Testis (tissue), 2 donors: ENCODE measurements at regions not wholly inside any gene's neighbourhood (a gene's known extent, or its start where the extent isn't known, plus 50 kb on each side); places are given as distances from the start of the nearest gene placed in this dataset.

ENCODE experiments used
- DNase-seq: peaks from one replicate; pipeline ENCODE4 v3.0.0-alpha.2; 2019
- H3K27ac ChIP-seq, 2 donors: fragments of 200-600 bp; sonication (generic); one replicate each; pipeline ENCODE4 v1.5.1; 2019
- H3K27me3 ChIP-seq: fragments of 200-600 bp; sonication (generic); one replicate; pipeline ENCODE4 v1.5.1; 2019
- H3K36me3 ChIP-seq: fragments of 200-600 bp; sonication (generic); one replicate; pipeline ENCODE4 v1.5.1; 2017; ENCODE audit warnings: low read depth; ENCODE audit errors: missing control alignments
- H3K4me1 ChIP-seq: fragments of 200-600 bp; sonication (generic); one replicate; pipeline ENCODE4 v1.5.1; 2019
- H3K4me3 ChIP-seq, 2 donors: fragments of 200-600 bp; sonication (generic); one replicate each; pipeline ENCODE4 v1.5.1; 2017 to 2019
- H3K9me3 ChIP-seq: fragments of 200-600 bp; sonication (generic); one replicate; pipeline ENCODE4 v1.5.1; 2017
- CTCF ChIP-seq, 3 experiments: fragments of 450-650 bp in 2 of 3; fragments of 200-600 bp in 1 of 3; sonication (generic) in 1 of 3; IDR thresholded peaks; one replicate each; pipeline ENCODE4 v1.5.1; 2016 to 2019; ENCODE audit warnings: antibody characterized with exemption in 3 of 3, mild to moderate bottlenecking in 2 of 3, moderate library complexity in 1 of 3
- POLR2A ChIP-seq: fragments of 450-650 bp; IDR thresholded peaks from one replicate; pipeline ENCODE4 v1.6.1; 2017; ENCODE audit warnings: antibody characterized with exemption, mild to moderate bottlenecking, moderate library complexity
- WGBS, 2 donors: methylation state at CpG; one replicate each; pipeline ENCODE4 v1.1.5; 2018; 5-methylcytosine and 5-hydroxymethylcytosine counted together
- intact Hi-C: fragments of 100-400 bp; cut with DNase I; formaldehyde crosslinking; loops from one replicate; pipeline ENCODE4 v1.15.1; 2023; ENCODE audit warnings: low total_unique reads

GRCh38 chr5:57791875-57792274 lies 309.3 kb upstream of the ACTBL2 start:
- no peaks in the 10 kb centered on the region for H3K36me3 ChIP-seq
- intact Hi-C loops = no loop called here
- H3K27me3 ChIP-seq = no peaks in the 10 kb centered on the region
- DNase-seq = no peak
- TF ChIP-seq CTCF (IDR thresholded peaks at IDR 0.05) (no peak), POLR2A (no peak)
- H3K9me3 ChIP-seq = no peaks in the 10 kb centered on the region
- no peak overlapping the region for H3K27ac ChIP-seq
- H3K4me3 ChIP-seq = no peak overlapping the region
- H3K4me1 ChIP-seq = no peaks in the 10 kb centered on the region
- WGBS, 2 donors = 91 to 92% methylated on average over 1 of the region's 1 CpG

GRCh38 chr5:57785946-57786345 lies 303.3 kb upstream of the ACTBL2 start:
- intact Hi-C loops = loop anchor here (10.0 kb wide), 1 partner anchor 281 kb away; no protein-coding TSS in a partner anchor
- DNase-seq = no peak
- H3K9me3 ChIP-seq = no peaks in the 10 kb centered on the region
- H3K27ac ChIP-seq = no peak overlapping the region
- WGBS, 2 donors = 88 to 91% methylated on average over 2 of the region's 2 CpGs
- TF ChIP-seq POLR2A (no peak), CTCF (IDR thresholded peaks at IDR 0.05) (no peak)
- H3K36me3 ChIP-seq = no peaks in the 10 kb centered on the region
- no peaks in the 10 kb centered on the region for H3K27me3 ChIP-seq
- no peaks in the 10 kb centered on the region for H3K4me1 ChIP-seq
- no peak overlapping the region for H3K4me3 ChIP-seq

- H3K27me3 ChIP-seq = no peaks in the 10 kb centered on the region
- H3K4me3 ChIP-seq = peak overlapping the region in 1 of 2 donors; percentile 8
- WGBS, 2 donors = 52 to 53% methylated on average over 3 of the region's 3 CpGs
- TF ChIP-seq POLR2A (no peak), CTCF (IDR thresholded peaks at IDR 0.05) (no peak)
- H3K36me3 ChIP-seq = no peaks in the 10 kb centered on the region
- intact Hi-C loops = loop anchor here (5.0 to 10.0 kb wide), 3 partner anchors 279 to 678 kb away; partner anchors contain the start of gene PLK2
- no peaks in the 10 kb centered on the region for H3K4me1 ChIP-seq
- DNase-seq = no peak
- H3K9me3 ChIP-seq = no peaks in the 10 kb centered on the region
- no peak overlapping the region for H3K27ac ChIP-seq
Observed at GRCh38 chr5:57784121-57784520, 301.5 kb upstream of the ACTBL2 start.

- H3K4me3 ChIP-seq = peak overlapping the region in 1 of 2 donors; percentile 8
- TF ChIP-seq POLR2A (no peak), CTCF (IDR thresholded peaks at IDR 0.05) (no peak)
- H3K36me3 ChIP-seq = no peaks in the 10 kb centered on the region
- intact Hi-C loops = loop anchor here (5.0 to 10.0 kb wide), 3 partner anchors 279 to 679 kb away; partner anchors contain the start of gene PLK2
- no peaks in the 10 kb centered on the region for H3K4me1 ChIP-seq
- 45 to 50% methylated on average over 2 of the region's 2 CpGs for WGBS, 2 donors
- no peaks in the 10 kb centered on the region for H3K27me3 ChIP-seq
- no peaks in the 10 kb centered on the region for H3K9me3 ChIP-seq
- no peak for DNase-seq
- no peak overlapping the region for H3K27ac ChIP-seq
Observed at GRCh38 chr5:57783693-57784092, 301.1 kb upstream of the ACTBL2 start.

GRCh38 chr5:57780961-57781325 lies 298.3 kb upstream of the ACTBL2 start:
- intact Hi-C loops = loop anchor here (5.0 to 10.0 kb wide), 3 partner anchors 276 to 681 kb away; partner anchors contain the start of gene PLK2
- Histone ChIP-seq H3K9me3 (no peaks in the 10 kb centered on the region), H3K27ac (no peak overlapping the region), H3K4me1 (no peaks in the 10 kb centered on the region), H3K36me3 (no peaks in the 10 kb centered on the region), H3K4me3 (no peak overlapping the region), H3K27me3 (no peaks in the 10 kb centered on the region)
- 89 to 92% methylated on average over 5 of the region's 5 CpGs for WGBS, 2 donors
- no peak for DNase-seq
- no peak for TF ChIP-seq POLR2A
- no peak for TF ChIP-seq CTCF (IDR thresholded peaks at IDR 0.05)
